ENCODE measurements at regions not wholly inside any gene's neighbourhood (a gene's known extent, or its start where the extent isn't known, plus 50 kb on each side); places are given as distances from the start of the nearest gene placed in this dataset.
"Not testable (repeated sequence)": the region's sequence is repeated elsewhere in the genome, so short reads cannot be mapped to it uniquely, and the experiment has no call there.

- not testable (repeated sequence) for FAIRE-seq
Observed at GRCh38 chr5:62752998-62753367, 174.4 kb downstream of the LRRC70 start.

DNA sequence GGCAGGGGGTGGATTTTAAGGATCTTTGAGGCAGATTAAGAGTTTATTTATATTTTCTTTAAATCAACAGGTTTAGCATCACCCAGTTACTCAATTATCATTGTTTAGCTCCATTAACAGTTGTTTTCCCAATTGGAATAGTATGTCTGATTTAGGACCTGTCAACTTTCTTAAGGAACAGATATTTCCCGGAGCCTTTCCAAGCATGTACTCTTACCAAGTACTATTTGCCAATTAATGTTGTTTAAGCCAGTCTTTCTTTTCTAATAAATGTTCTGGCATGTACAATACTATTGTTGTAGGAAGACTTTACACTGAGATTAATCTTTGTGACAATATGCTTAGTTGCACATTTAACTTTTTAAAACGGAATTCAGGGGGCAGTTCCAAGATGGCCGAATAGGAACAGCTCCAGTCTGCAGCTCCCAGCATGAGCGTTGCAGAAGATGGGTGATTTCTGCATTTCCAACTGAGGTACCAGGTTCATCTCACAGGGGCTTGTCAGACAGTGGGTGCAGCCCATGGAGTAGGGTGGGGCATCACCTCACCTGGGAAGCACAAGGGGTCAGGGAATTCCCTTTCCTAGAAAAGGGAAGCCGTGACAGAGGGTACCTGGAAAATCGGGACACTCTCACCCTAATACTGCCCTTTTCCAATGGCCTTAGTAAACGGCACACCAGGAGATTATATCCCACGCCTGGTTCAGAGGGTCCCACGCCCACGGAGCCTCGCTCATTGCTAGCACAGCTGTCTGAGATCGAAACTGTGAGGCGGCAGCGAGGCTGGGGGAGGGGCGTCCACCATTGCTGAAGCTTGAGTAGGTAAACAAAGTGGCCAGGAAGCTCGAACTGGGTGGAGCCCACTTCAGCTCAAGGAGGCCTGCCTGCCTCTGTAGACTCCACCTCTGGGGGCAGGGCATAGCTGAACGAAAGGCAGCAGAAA is 173.7 kb downstream of the LRRC70 start:
- not testable (repeated sequence) for FAIRE-seq

DNA sequence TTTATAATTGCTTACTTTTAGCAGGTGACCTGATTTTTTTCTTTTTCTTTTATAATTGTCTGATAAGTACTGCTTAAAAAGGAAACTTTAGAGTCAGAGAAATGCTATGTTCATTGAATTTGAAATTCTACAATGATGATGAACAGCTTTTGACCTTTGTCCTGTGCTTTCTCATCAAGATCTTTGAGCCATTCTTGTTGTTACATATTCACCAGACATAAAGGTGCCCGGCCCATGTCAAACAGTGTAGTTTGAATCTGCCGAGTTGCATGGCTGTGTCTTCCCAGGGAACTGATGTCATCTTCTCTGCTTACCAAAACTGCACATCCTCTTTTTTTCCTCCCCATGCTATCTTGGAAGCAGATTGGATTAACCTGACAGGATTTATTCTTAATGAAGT is 163.6 kb downstream of the LRRC70 start:
- FAIRE-seq: no peak

DNA sequence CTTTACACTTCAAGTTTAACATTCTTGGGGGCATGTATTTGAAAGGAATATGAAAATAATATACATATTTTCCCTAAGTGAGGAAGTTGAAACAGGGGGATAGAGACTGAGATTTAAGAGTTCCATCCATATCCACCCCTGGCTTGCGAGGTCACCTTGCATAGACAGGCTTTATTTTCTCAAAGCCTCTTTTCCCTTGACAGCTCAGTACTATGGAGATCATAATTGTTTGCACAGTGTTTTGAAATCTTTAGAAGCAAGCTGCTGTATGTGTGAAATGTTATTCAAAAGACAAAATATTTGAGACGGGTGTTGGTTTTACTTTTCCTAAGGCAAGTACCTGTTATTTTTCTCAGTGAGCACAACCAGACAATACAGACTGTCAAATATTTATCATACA is 163.1 kb downstream of the LRRC70 start:
- FAIRE-seq: no peak

DNA sequence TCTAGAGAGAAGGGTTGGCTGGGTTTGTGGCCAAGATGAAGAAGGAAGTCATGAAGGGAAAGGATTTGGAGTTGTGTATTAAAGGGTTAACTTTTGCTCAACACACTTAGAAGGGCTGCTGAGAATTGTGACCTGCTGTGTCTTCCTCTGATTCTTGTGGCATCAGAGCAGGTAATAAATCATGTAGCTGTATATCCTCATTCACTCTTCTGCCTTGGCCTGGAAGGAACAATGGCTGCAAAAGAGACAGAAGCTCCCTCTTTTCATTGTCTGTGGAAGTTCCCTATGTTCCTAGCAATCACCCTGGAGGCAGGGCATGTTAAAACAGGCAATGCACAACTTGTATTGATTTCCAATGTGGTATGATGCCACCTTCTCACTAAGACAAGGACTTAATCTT is 159.1 kb downstream of the LRRC70 start:
- FAIRE-seq: no peak

GRCh38 chr5:62732677-62733121 is 154.1 kb downstream of the LRRC70 start:
- FAIRE-seq: no peak

- no peak for FAIRE-seq
Observed at GRCh38 chr5:62731022-62731421, 152.4 kb downstream of the LRRC70 start.

DNA sequence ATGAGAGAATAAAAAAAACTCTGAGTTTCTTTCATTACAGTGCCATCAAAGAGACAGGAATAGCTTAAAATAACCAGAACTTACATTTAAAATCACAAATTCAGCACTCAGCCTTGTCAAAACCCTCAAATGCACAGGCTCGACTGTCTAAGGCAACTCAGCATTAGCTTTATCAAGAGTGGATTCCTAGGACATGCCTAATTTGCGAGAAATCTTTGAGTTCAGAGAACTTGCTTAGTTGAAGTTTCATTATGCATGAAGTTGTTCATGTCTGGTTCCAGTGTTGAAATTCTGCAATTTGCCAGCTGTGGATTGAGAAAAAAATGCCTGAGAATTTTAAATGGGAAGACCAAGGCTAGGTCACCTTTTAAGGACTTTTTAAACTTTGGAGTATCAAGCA is 151.1 kb downstream of the LRRC70 start:
- no peak for FAIRE-seq

- FAIRE-seq: no peak
Observed at GRCh38 chr5:62727861-62728260, 149.2 kb downstream of the LRRC70 start.

- no peak for FAIRE-seq
Observed at GRCh38 chr5:62727184-62727583, 148.6 kb downstream of the LRRC70 start.

DNA sequence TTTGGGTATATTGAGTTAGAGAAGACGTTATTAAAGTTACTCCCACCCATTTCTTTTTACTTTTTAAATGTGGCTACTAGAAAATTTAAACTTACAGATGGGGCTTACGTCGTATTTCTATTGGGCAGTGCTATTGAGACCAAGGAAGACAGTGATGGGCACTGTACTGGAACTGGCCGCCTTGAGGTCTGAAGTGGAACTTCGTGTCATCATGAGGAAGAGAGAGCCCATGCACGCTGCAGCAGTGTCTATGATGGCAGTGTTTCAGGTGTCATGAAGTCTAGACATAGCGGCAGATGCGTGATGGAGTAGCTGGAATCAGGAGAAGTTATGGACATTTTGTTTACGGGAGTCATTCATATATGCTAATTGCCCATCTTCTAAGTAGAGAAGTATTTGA is 143.7 kb downstream of the LRRC70 start:
- no peak for FAIRE-seq

GRCh38 chr5:62720031-62720441 is 141.4 kb downstream of the LRRC70 start:
- no peak for FAIRE-seq

- FAIRE-seq: no peak
Observed at GRCh38 chr5:62719061-62719720, 140.6 kb downstream of the LRRC70 start.

GRCh38 chr5:62718324-62718723 is 139.7 kb downstream of the LRRC70 start:
- no peak for FAIRE-seq

DNA sequence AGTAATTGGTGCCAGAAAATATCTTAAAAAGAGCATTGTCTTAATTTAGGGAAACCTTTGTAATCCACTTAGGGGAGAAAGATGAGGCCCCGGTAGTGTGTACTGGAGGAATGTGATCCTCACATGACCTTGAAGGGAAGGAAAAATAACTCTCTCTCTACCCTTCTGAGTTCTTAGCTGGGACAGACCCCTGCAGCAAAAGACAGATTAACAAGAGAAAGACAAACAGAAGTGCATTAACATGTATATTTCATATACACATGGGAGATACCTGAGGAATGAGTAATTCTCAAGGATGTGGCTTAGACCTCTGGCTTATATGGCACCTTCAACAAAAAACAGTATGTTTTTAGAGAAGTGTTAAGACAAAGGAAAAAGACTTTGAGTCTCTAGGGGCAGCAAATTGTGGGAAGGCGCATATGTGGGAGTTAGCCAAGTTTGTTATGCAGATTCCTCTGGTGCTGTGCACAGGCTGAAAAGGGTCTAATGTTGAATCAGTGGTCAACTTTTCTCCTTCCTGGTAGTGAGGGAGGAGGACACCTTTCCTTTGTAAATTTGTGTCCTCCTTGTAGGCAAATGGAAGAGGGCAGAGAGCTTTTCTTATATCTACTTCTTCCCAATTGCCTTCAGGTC is 138.8 kb downstream of the LRRC70 start:
- no peak for FAIRE-seq

GRCh38 chr5:62714296-62714695 is 135.7 kb downstream of the LRRC70 start:
- FAIRE-seq: no peak

- no peak for FAIRE-seq
Observed at GRCh38 chr5:62708481-62709325, 130.1 kb downstream of the LRRC70 start.

DNA sequence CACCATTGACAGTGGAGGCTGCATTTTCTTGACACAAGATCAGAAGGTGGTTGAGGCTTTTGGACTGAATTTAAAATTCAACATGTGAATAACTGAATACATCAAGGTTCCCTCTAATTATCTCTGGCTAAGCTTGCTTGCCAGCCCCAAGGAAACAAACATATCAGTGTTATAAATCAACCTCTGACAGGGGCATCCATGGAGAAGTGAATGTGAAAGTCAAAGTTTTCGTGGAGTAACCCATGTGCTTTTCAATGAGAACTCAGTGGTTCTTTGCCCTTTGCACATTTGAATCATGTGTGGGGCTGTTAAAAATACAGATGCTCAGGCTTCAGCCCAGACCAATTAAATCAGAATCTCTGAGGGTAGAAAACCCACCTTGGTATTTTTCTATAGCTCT is 128.9 kb downstream of the LRRC70 start:
- no peak for FAIRE-seq

- FAIRE-seq: no peak
Observed at GRCh38 chr5:62707131-62707530, 128.5 kb downstream of the LRRC70 start.

DNA sequence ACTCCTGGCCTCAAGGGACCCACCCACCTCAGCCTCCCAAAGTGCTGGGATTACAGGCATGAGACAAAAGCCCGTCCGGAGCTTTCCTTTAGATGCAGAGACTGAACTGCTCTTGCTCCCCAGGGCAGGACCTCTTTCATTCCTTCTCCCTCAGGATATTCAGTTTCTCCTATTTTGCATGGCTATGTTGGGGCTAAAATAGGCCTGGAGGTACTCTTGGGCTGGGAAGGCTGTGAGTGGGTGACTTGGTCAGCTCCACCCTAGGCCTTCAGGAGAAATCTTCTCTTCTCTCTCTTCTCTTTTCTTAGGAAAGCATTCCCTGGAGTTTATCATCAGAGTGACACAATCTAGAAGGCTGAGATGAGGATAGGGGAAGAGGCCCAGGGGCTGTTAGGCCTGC is 126.4 kb downstream of the LRRC70 start:
- FAIRE-seq: no peak

DNA sequence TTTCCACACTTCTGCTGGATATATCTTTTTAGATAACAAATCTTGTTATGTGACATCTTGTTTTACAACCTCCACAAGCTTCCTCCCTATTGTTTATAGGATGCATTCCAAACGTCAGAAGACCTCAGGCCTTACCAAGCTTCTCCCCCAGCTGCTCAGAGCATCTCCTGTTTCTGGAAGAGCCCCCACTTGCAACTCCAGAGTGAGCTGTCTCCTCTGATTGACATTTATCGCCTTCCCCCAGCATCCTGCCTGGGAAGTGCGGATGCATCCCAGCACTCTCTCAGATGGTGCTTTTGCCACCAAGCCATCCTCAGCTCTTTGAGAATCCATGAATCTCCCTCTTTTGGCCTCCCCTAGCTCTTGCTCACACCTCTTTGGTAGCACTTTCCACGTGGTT is 123.5 kb downstream of the LRRC70 start:
- FAIRE-seq: no peak

DNA sequence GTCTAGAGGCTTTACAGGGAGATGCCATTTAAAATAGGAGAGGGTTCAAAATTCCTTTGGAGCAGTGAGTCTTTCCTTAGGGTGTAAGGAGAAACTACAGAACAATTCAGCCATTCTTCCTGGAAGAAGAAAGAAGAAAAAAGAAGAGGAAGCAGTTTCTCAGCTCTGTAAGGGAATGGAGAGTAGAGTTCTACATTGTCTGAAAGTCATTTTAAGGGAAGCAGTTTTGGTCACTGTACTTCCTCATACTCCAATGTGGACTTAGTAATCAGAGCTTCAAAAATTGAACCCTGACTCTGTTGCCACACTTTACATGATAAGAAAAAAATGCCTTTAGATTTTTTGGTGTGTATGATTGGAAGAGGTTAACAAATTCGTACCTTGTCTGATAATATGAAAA is 122.4 kb downstream of the LRRC70 start:
- no peak for FAIRE-seq

GRCh38 chr5:62698756-62699155 is 120.1 kb downstream of the LRRC70 start:
- FAIRE-seq: no peak

Measured in TTC549 (cell line).